ENCODE measurements at regions not wholly inside any gene's neighbourhood (a gene's known extent, or its start where the extent isn't known, plus 50 kb on each side); places are given as distances from the start of the nearest gene placed in this dataset.

GRCh38 chr18:22343613-22344012 lies 74.1 kb downstream of the CTAGE1 start:
- no peaks in the 10 kb centered on the region for H3K36me3 Mint-ChIP-seq (ENCODE audit: insufficient read depth, unreplicated experiment)
- H3K4me1 Mint-ChIP-seq (ENCODE audit: insufficient read depth, unreplicated experiment), result peaks cover 19% of the 10 kb centered on the region
- no TSS peak for BruUV-seq (replicated peaks)
- no peak for TF ChIP-seq CTCF (IDR thresholded peaks at IDR 0.05; ENCODE audit: unreplicated experiment)
- H3K4me3 Mint-ChIP-seq (ENCODE audit: unreplicated experiment), result no peak overlapping the region
- intact Hi-C loops (cut with micrococcal nuclease), result no loop called here
- H3K9me3 Mint-ChIP-seq (ENCODE audit: unreplicated experiment), result no peaks in the 10 kb centered on the region
- POLR2A ChIA-PET, result no interaction called here
- CTCF ChIA-PET, result no interaction called here
- peaks cover 5% of the 10 kb centered on the region for H3K27me3 Mint-ChIP-seq (ENCODE audit: insufficient read depth, unreplicated experiment)
- H3K27ac Mint-ChIP-seq (ENCODE audit: low read depth, unreplicated experiment), result no peak overlapping the region
- DNase-seq (ENCODE audit: unreplicated experiment), result no peak

DNA sequence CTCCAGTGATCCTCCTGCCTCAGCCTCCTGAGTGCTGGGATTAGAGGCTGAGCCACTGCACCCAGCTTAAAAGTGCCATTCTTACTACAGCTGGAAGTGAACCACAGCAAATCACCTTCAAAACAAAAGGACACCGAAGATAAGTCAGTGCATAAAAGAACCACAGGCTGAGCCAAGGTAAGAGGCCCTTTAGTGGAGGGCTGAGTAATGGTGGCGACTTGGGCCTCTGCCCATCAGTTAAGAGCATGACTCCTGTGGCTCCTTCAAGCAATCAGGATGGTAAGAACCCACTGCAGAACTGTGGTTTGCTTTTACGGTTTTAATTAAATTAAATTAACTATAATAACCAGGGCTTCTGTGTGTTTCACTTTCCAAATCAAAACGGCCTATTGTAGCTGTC lies 75.1 kb downstream of the CTAGE1 start:
- Mint-ChIP-seq H3K4me3 (ENCODE audit: unreplicated experiment) (no peak overlapping the region), H3K36me3 (ENCODE audit: insufficient read depth, unreplicated experiment) (no peaks in the 10 kb centered on the region), H3K4me1 (ENCODE audit: insufficient read depth, unreplicated experiment) (peaks cover 19% of the 10 kb centered on the region), H3K27me3 (ENCODE audit: insufficient read depth, unreplicated experiment) (peaks cover 14% of the 10 kb centered on the region), H3K27ac (ENCODE audit: low read depth, unreplicated experiment) (no peak overlapping the region), H3K9me3 (ENCODE audit: unreplicated experiment) (no peaks in the 10 kb centered on the region)
- TF ChIP-seq CTCF (IDR thresholded peaks at IDR 0.05; ENCODE audit: unreplicated experiment), result no peak
- no TSS peak for BruUV-seq (replicated peaks)
- CTCF ChIA-PET, result no interaction called here
- intact Hi-C loops (cut with micrococcal nuclease), result no loop called here
- DNase-seq (ENCODE audit: unreplicated experiment), result peak; percentile 74
- POLR2A ChIA-PET, result no interaction called here

GRCh38 chr18:22340331-22340730 lies 77.4 kb downstream of the CTAGE1 start:
- no peak overlapping the region for H3K4me3 Mint-ChIP-seq (ENCODE audit: unreplicated experiment)
- ChIA-PET POLR2A (no interaction called here), CTCF (no interaction called here)
- peaks cover 11% of the 10 kb centered on the region for H3K4me1 Mint-ChIP-seq (ENCODE audit: insufficient read depth, unreplicated experiment)
- no peak overlapping the region for H3K27ac Mint-ChIP-seq (ENCODE audit: low read depth, unreplicated experiment)
- H3K27me3 Mint-ChIP-seq (ENCODE audit: insufficient read depth, unreplicated experiment), result peaks cover 14% of the 10 kb centered on the region
- no peaks in the 10 kb centered on the region for H3K36me3 Mint-ChIP-seq (ENCODE audit: insufficient read depth, unreplicated experiment)
- intact Hi-C loops (cut with micrococcal nuclease), result no loop called here
- no TSS peak for BruUV-seq (replicated peaks)
- no peak for DNase-seq (ENCODE audit: unreplicated experiment)
- TF ChIP-seq CTCF (IDR thresholded peaks at IDR 0.05; ENCODE audit: unreplicated experiment), result no peak
- H3K9me3 Mint-ChIP-seq (ENCODE audit: unreplicated experiment), result no peaks in the 10 kb centered on the region

- Mint-ChIP-seq H3K9me3 (ENCODE audit: unreplicated experiment) (no peaks in the 10 kb centered on the region), H3K36me3 (ENCODE audit: insufficient read depth, unreplicated experiment) (no peaks in the 10 kb centered on the region), H3K4me1 (ENCODE audit: insufficient read depth, unreplicated experiment) (peaks cover 11% of the 10 kb centered on the region), H3K4me3 (ENCODE audit: unreplicated experiment) (no peak overlapping the region), H3K27ac (ENCODE audit: low read depth, unreplicated experiment) (no peak overlapping the region), H3K27me3 (ENCODE audit: insufficient read depth, unreplicated experiment) (peaks cover 14% of the 10 kb centered on the region)
- POLR2A ChIA-PET, result no interaction called here
- intact Hi-C loops (cut with micrococcal nuclease), result no loop called here
- CTCF ChIA-PET, result no interaction called here
- no peak for DNase-seq (ENCODE audit: unreplicated experiment)
- no peak for TF ChIP-seq CTCF (IDR thresholded peaks at IDR 0.05; ENCODE audit: unreplicated experiment)
- BruUV-seq (replicated peaks), result no TSS peak
Observed at GRCh38 chr18:22339913-22340312, 77.8 kb downstream of the CTAGE1 start.

Data from MCF 10A (cell line).